BJ (cell line): ENCODE measurements at regions not wholly inside any gene's neighbourhood (a gene's known extent, or its start where the extent isn't known, plus 50 kb on each side); places are given as distances from the start of the nearest gene placed in this dataset.

Experiments used
- CTCF ChIA-PET: fragments of 350-600 bp; formaldehyde crosslinking; extraction: SDS; loops from one replicate; lab custom pipeline; 2021; ENCODE audit warnings: antibody characterized with exemption, inconsistent platforms; lab: Yijun Ruan, JAX
- POLR2A ChIA-PET: fragments of 300-600 bp; sonication (Branson Sonifier 250); formaldehyde crosslinking; extraction: SDS; loops from one replicate; lab custom pipeline; 2021; ENCODE audit warnings: antibody characterized with exemption; lab: Charles Lee
- DNase-seq: peaks from one replicate; pipeline ENCODE4 v3.0.0-alpha.2; 2011; ENCODE audit warnings: low read depth
- H3K27me3 ChIP-seq: 2 replicates; pipeline ENCODE4 v1.6.0; 2011; ENCODE audit warnings: low read length; ENCODE audit not compliant: control insufficient read depth, insufficient read depth
- H3K36me3 ChIP-seq: 2 replicates; pipeline ENCODE4 v1.5.1; 2011; ENCODE audit warnings: low read length; ENCODE audit not compliant: control insufficient read depth, insufficient read depth
- H3K4me3 ChIP-seq: 2 replicates; pipeline ENCODE4 v1.5.1; 2011; ENCODE audit warnings: low read depth, mild to moderate bottlenecking, control low read depth, low read length
- CTCF ChIP-seq: IDR thresholded peaks from 2 replicates; pipeline ENCODE4 v1.5.1; 2011; ENCODE audit warnings: low read depth, mild to moderate bottlenecking, control low read depth, inconsistent platforms, low read length, moderate library complexity; ENCODE audit not compliant: insufficient read depth

- H3K4me3 ChIP-seq = no peak overlapping the region
- CTCF ChIA-PET = no interaction called here
- no peak for TF ChIP-seq CTCF
- H3K36me3 ChIP-seq = no peaks in the 10 kb centered on the region
- DNase-seq = no peak
- no peaks in the 10 kb centered on the region for H3K27me3 ChIP-seq
- POLR2A ChIA-PET = no interaction called here
Observed at GRCh38 chr9:89891591-89892304, 286.9 kb downstream of the GADD45G start.

GRCh38 chr9:89892920-89893319 is 288.1 kb downstream of the GADD45G start:
- Histone ChIP-seq H3K36me3 (no peaks in the 10 kb centered on the region), H3K4me3 (no peak overlapping the region), H3K27me3 (no peaks in the 10 kb centered on the region)
- ChIA-PET POLR2A (no interaction called here), CTCF (interaction anchor here (0.6 kb wide), 1 partner anchor 97 kb away, joined by 3 read pairs; no protein-coding TSS in a partner anchor)
- DNase-seq = no peak
- TF ChIP-seq CTCF = no peak

DNA sequence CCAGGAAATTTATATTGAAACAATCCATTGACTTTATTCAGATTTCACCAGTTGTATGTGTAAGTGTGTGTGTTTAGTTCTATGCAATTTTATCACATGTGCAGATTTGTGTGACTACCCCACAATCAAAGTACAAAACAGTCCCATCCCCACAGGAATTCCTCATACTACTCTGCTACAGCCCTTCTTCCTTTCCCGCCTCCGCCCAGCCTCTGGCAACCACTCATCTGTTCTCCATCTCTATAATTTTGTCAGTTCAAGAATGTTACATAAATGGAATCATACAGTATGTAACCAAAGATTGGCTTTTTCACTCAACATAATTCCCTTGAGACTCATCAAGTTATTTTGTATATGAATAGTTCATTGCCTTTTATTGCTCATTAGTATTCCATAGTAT is 289.1 kb downstream of the GADD45G start:
- Histone ChIP-seq H3K4me3 (no peak overlapping the region), H3K27me3 (no peaks in the 10 kb centered on the region), H3K36me3 (no peaks in the 10 kb centered on the region)
- no peak for TF ChIP-seq CTCF
- DNase-seq = no peak
- POLR2A ChIA-PET = no interaction called here
- CTCF ChIA-PET = no interaction called here

DNA sequence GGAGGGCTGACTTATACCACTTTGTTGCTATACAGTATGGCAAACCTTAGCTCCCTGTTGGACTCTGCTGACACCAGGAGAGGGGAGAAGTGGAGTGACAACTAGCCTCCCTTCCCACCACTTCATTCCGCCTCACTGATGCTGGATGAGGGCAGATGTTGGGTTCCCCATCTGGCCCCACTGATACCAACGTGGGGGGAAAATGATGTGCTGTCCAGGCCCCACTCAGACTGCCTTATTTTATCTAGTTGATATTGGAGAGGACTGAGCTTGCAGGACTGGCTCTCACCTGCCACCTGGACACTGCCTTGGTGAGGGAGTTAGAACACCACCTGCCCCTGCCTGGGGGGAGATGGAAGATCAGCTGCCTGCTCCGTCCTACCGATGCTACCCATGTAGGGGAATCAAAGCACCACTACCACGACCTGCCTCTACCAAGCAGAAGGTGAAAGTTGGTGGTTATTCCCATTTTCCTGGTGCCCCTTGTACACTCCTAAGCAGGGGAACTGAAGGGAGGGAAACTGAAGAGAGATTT is 292.1 kb downstream of the GADD45G start:
- H3K4me3 ChIP-seq = no peak overlapping the region
- H3K27me3 ChIP-seq = no peaks in the 10 kb centered on the region
- no peak for TF ChIP-seq CTCF
- no peaks in the 10 kb centered on the region for H3K36me3 ChIP-seq
- ChIA-PET CTCF (no interaction called here), POLR2A (no interaction called here)
- DNase-seq = no peak

GRCh38 chr9:89899573-89899972 is 294.8 kb downstream of the GADD45G start:
- Histone ChIP-seq H3K36me3 (no peaks in the 10 kb centered on the region), H3K4me3 (no peak overlapping the region), H3K27me3 (no peaks in the 10 kb centered on the region)
- POLR2A ChIA-PET = no interaction called here
- CTCF ChIA-PET = no interaction called here
- no peak for DNase-seq
- no peak for TF ChIP-seq CTCF
